ENCODE measurements at regions not wholly inside any gene's neighbourhood (a gene's known extent, or its start where the extent isn't known, plus 50 kb on each side); places are given as distances from the start of the nearest gene placed in this dataset.
"Not testable (repeated sequence)": the region's sequence is repeated elsewhere in the genome, so short reads cannot be mapped to it uniquely, and the experiment has no call there.

DNA sequence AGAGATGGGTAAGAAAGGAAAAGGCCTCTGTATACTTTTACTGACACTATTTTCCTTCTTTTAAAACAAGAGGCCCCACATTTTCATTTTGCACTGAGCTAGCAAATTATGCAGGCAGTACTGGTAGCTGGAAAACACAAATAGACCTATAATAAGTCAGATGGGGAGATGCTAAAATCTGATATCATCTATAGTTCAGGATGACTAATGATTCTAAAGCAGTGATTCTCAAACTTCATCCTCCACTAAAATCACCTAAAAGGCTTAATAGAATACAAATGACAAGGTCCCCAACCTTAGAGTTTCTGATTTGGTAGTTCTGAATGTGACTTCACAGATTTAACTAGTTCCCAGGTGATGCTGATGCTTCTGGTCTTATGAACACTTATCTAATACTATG, 247.3 kb upstream of the DIPK2B start:
- DNase-seq (ENCODE audit: low read depth in 3 of 3, low spot score in 2 of 3) = no peak

DNA sequence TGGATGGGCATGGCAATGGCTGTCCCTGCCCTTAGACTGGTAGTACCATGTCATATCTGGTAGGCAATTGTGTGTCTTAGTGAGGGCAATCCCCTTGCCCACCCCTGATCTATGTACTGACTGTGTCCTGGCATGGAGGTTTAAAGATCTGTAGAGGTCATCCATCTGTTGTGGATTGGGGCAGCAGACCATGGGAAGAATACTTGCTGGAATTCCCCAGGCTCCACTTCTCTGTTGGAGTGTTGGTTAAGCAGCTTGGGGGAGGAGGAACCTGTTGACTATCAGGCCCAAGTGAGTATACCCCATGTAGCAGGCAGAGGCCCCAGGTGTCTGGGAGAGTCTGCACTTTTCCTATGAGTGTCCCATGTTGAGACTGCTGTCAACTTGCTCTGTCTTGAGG, 246.7 kb upstream of the DIPK2B start:
- no peak for DNase-seq (ENCODE audit: low read depth in 3 of 3, low spot score in 2 of 3)

DNA sequence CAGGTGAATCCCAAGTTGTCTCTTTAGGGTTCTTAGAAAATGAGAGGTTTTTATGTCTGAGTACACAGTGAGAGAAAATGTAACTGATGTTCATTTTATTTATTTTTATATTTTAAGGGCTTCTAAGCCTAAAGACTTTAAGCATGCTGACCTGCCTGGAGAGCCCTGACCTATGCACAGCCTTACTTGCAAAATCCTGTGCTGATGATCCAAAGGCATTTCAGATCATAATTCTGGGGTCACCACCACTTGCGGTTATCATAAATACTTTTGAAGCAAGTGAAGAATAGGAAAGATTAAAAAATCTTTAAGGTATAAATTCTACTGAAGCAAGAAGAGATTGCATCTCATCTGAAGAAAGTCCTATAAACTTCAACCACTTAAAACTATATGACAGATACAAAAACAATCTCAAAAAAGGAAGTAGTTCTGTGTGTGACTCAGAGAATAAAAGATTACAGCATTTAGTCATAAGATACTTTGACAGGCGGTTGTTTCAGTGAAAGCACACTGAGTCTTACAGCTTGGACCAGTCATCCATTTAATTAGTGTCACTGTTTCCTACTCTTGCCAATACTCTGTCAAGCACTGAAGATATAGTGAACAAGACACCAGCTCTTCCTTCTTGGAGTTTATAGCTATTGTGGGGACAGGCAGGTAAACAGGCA, 245.2 kb upstream of the DIPK2B start:
- peak in 1 of 3 donors; percentile 5 for DNase-seq (ENCODE audit: low read depth in 3 of 3, low spot score in 2 of 3)

DNA sequence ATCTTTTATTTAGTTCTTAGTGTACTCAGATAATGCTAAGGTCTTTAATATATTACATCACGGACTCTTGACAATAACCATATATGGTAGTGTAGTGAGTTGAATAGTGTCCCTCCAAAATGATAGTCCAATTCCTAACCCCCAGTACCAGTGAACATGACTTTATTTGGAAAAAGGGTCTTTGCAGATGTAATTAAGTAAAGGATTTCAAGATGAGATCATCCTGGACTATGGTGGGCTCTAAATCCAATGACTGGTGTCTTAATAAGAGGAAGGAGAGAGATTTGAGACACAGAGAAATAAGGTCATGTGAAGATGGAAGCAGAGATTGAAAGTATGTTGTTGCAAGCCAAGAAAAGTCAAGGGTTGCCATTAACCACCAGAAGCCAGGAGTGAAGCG, 236.5 kb upstream of the DIPK2B start:
- DNase-seq (ENCODE audit: low read depth in 3 of 3, low spot score in 2 of 3) = no peak

DNA sequence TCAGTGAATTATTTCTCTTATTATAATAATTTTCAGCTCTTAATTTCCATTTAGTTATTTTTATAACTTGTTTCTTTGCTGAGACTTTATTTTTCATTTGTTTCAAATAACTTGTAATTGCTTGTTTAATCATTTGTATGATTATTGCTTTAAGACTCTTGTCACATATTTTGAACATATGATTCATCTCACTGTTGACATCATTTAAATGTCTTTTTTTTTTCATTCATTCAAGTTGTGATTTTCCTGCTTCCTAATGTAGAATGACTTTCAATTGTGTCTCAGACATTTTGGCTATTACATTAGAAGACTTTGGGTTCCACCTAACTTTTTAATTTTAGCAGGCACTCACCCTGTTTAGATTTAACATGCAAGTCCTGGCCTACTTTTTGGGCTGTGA, 234.8 kb upstream of the DIPK2B start:
- DNase-seq (ENCODE audit: low read depth in 3 of 3, low spot score in 2 of 3) = no peak

DNA sequence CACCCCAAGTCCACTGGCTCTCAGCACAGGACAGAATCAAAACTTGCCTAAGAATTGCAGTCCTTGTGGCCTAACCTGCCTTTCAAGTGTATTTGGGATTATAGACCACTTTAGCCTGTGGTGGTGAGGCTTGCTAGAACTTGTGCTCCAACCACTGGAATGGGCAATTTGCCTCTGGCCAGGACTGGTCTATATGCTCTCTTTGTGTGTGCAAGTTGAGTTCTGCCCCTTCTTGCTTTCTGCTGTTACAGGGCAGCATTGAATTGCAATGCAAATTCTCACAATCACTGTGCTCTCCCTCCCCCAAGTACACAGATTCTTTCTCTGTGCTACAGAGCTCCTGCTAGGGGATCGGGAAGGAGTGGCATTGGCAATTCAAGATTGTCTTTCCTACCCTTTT, 233.6 kb upstream of the DIPK2B start:
- no peak for DNase-seq (ENCODE audit: low read depth in 3 of 3, low spot score in 2 of 3)

DNA sequence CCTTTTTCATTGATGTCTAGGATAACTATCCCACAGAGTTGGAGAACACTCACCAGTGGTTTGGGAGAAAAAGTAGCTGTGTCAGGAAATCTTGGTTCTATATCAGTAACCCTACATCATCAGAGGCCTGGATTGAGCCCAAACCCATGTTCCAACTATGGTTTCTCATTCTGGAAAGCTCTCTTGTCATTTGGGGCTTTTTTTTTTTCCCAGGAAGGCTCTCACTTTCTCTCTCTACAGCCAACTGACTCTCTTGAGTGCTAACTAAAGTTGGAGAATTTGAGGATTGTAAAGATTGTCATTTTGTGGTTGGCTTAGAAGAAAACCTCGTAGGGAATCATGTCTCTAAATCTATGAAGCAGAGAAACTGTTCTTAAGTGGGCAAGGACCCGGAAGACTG, 228.2 kb upstream of the DIPK2B start:
- DNase-seq (ENCODE audit: low read depth in 3 of 3, low spot score in 2 of 3) = no peak

DNA sequence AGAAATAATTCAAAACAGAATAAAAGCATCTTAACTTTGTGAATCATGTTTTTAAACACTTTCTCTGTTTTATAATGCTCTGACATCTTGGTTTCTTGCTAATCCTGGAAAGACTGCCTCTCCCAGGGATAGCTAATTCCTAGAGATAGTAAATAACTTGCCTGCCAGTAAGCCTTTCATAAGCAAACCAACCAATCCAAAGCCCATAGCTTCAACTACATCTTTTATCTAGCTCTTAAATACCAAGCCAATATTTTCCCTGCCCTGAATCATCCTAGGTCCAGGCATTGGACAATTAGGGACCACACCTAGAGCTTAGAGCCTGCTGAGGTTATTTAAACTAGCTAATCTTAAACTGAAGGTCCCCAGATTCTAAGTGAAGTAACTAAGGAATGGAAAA, 223.7 kb upstream of the DIPK2B start:
- no peak for DNase-seq (ENCODE audit: low read depth in 3 of 3, low spot score in 2 of 3)

DNA sequence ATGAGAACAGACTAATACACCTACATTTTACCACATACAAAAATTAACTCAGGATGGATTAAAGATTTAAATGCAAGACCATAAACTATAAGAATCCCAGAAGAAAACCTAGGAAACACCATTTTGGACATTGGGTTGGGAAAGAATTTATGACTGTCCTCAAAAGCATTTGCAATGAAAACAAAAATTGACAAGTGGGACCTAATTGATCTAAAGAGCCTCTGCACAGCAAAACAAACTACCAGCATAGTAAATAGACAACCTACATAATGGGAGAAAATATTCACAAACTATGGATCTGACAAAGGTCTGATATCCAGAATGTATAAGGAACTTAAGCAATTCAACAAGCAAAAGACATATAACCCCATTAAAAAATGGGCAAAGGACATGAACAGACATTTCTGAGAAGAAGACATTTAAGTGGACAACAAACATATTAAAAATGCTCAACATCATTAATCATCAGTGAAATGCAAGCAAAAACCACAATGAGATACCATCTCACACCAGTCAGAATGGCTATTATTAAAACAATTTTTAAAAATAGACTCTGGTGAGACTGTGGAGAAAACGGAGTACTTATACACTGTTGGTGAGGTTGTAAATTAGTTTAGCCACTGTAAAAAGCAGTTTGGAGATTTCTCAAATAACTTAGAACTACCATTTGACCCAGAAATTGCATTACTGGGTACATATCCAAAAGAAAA, 221.7 kb upstream of the DIPK2B start:
- no peak for DNase-seq (ENCODE audit: low read depth in 3 of 3, low spot score in 2 of 3)

DNA sequence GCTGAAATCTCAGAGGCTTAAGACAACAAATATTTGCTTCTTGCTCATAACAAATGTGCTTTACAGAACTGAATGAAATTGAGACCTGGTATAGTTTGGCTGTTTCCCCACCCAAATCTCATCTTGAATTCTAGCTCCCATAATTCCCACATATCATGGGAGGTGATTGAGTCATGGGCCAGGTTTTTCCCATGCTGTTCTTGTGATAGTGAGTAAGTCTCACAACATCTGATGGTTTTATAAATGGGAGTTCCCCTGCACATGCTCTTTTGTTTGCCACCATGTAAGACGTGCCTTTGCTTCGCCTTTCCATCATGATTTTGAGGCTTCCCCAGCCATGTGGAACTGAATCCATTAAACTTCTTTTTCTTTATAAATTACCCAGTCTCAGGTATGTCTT, 221.1 kb upstream of the DIPK2B start:
- no peak for DNase-seq (ENCODE audit: low read depth in 3 of 3, low spot score in 2 of 3)

DNA sequence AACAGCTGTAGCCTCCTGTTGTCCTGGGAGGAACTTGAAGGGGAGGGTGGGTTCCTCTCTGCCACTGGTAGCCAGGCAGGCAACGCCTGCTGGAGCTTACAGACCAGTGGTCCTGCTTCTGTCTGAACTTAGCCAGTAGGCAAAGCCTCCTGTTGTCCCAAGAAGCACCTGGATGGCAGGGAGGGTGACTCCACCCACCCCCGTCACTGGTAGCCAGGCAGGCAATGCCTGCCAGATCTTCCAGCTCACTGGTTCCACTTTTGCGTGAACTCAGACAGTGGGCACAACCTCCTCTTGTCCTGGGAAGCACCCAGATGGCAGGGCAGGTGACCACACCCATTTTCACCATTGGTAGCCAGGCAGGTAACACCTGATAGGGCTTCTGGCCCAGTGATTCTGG, 203.5 kb upstream of the DIPK2B start:
- DNase-seq (ENCODE audit: low read depth in 3 of 3, low spot score in 2 of 3) = no peak

DNA sequence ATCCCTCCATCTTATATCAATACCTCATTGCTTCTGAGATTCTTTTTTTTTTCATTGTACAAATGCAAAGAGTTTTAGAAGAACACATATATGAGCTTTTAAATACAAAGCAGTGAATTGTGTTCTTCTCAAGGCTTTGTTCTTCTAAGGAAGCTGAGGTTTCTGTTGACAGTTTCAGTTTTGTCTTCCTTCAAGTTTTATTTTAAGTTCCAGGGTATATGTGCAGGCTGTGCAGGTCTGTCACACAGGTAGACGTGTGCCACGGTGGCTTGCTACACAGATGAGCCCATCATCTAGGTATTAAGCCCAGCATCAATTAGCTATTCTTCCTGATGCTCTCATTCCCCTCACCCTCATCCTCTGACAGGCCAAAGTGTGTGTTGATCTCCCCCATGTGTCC, 201.2 kb upstream of the DIPK2B start:
- no peak for DNase-seq (ENCODE audit: low read depth in 3 of 3, low spot score in 2 of 3)

DNA sequence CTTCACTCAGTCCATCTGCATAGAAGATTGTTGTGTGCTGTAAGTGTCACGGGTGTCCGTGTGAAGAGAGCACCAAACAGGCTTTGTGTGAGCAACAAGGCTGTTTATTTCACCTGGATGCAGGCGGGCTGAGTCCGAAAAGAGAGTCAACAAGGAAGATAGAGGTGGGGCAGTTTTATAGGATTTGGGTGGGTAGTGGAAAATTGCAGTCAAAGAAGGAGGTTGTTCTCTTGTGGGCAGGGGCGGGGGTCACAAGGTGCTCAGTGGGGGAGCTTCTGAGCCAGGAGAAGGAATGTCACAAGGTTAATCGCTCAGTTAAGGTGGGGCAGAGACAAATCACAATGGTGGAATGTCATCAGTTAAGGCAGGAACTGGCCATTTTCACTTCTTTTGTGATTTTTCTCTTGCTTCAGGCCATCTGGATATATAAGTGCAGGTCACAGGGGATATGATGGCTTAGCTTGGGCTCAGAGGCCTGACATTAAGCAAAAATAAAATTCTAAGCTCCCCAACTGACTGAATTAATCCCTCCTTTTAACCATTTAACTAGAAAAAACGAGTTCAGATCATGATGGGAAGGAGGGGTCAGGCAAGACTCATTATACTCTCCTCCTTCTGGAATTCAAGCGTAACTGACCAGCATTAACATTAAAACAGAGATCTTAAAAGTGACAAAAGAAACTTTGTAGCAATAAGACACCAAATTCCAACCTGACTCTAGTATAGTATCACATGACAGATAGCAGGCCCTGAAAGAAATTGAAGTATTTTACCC, 200.5 kb upstream of the DIPK2B start:
- not testable (repeated sequence) for DNase-seq (ENCODE audit: low read depth in 3 of 3, low spot score in 2 of 3)

DNA sequence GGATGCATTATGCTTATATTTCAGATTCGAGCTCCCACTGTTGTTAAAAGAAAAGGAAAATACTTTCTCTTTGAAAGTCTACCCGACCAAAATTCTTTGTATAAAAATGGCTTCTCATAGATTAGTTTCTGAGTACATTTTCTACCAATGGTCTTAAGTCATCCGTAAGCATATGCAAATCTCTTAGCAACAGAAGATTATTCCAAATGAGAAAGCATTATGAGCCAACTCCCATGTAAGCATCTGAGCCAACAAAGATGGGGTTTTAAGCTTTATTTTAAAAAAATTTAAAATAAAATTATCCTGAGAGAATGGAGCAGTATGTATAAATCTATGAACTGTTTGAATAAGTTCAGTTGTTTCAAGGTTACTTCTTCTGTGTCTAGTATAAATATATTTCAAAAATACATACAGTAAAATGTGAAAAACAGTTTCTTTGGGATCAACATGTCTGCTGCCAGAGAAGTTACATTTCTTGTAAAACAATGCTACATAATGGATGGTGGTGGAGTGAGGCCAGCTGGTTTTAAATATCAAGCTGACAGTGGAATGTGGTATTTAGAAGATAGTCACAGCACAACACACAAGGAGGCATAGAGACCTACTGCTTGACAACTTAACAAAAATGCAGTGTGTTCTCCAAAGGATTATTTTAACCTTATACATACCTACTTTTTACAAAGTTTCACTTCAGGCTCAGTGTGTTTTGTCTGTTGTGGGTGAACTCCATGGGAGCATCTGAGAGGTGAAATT, 199.5 kb upstream of the DIPK2B start:
- DNase-seq (ENCODE audit: low read depth in 3 of 3, low spot score in 2 of 3) = no peak

DNA sequence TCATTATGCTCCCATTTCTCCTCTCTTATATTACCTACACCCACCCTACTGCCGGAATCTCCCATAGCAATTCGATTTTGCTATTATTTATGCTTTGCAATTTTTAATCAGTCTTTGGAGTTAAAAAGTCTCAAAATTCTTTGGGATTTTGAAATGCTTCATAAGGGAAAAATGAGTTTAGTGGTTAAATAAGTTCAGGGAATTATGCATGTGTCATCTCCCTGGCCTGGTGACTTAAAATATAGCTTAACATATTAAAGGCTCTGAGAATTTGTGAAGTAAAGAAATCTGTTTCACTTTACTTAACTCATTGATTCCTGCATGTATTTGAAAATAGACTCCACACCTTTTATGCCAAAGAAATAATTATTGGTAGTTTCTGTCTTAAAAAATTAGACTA, 185.1 kb upstream of the DIPK2B start:
- no peak for DNase-seq (ENCODE audit: low read depth in 3 of 3, low spot score in 2 of 3)

DNA sequence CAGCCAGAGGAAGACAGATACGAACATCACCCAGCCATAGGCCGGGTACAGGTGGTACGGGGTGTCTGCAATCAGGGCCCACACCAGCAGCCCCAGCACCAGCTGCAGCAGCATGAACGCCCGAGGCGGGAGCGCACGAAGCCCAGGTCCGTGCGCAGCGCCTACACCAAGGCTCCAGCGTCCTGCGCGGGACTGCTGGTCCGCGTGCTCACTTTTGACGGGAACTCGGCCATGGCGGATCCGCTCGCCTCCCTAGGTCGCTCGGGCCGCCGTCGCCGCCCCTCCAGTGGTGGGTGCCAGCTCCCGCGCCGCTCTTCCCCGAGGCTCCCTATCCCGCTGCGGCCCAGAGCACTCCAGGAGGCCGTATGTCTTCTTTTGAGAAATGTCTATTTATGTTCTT, 181.2 kb upstream of the DIPK2B start:
- no peak for DNase-seq (ENCODE audit: low read depth in 3 of 3, low spot score in 2 of 3)

DNA sequence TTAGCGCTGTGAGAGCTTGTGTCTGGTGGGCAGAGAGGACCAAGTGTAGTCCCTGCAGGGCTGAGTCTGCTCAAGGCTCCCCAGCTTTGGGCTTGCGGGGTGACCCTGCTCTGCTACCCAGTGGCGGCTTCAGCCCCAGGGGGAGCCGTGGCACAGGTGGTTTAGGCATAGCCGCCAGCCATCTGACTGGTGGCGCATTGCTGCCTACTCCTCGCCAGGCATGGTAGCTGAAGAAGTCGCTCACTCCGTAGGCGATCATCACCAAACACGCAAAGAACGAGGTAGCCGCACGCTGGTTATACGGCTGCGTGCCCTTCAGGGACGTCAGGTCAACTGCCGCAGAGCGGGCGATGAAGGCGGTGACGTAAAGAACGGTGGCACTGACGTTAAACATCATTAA, 180.7 kb upstream of the DIPK2B start:
- DNase-seq (ENCODE audit: low read depth in 3 of 3, low spot score in 2 of 3) = no peak

DNA sequence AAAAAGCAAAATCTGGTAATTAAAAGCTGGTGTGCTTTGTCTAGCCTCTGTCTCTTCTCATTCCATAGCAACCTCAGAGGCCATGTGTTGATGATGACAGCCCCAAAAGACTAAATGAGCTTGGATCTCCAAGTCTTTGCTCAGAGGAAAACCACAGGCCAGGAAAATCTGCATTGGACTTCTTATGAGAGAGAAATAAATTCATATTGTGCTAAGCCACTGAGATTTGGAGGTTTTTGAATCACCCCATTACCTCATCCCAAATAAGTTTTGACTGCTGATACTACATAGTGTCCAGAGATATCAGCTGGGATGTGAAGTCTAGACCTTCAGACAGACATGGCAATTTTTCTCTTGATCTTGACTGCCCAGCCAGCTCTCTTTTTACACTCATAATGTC, 178.6 kb upstream of the DIPK2B start:
- DNase-seq (ENCODE audit: low read depth in 3 of 3, low spot score in 2 of 3) = no peak

DNA sequence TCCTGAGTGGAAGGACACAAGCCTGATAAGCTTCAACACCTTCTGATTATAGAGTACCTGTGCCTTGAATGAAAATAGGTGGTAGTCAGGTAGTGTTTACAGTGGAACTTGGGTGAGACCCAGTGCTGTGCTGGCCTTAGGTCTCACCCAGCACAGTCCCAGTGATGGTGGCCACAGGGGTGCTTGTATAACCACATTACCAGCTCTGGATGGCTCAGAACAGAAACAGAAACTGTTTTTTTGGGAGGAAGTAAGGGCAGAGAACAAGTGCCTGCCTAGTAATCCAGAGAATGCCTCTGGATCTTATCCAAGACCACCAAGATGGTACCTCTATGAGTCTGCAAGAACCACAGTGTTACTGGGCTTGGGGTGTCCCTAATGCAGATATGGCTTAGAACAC, 171.5 kb upstream of the DIPK2B start:
- no peak for DNase-seq (ENCODE audit: low read depth in 3 of 3, low spot score in 2 of 3)

DNA sequence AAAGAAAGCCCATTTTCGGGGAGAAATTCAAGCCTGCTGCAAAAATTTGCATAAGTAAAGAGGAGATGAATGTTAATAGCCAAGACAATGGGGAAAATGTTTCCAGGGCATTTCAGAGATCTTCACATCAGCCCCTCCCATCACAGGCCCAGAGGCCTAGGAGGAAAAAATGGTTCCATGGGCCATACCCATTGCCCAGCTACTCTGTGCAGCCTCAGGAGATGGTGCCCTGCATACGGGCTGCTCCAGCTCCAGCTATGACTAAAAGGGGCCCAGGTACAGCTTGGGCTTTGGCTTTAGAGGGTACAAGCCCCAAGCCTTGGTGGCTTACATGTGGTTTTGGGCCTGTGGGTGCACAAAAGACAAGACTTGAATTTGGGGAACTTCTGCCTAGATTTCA, 168.0 kb upstream of the DIPK2B start:
- DNase-seq (ENCODE audit: low read depth in 3 of 3, low spot score in 2 of 3) = no peak

DNA sequence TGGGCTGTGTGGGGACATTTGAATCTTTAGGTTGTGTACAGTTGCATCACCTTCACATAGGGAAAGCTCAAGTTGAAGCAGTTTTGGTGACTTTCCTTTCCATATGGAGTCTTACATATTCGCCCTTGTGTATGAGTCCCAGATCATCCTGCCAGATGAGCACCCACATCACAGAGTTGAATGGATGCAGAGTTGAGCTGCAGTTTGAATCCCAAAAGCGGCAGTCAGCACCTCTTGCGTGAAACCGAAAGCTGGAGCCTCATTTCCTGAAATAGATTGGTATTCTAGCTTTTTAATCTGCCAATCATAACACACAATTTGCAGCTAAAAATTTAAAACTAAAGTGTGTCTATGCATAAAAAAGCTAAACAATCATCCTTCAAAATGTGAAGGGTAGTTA, 162.9 kb upstream of the DIPK2B start:
- no peak for DNase-seq (ENCODE audit: low read depth in 3 of 3, low spot score in 2 of 3)

Data from right renal cortex interstitium (tissue), 3 donors.